A549 (cell line): ENCODE measurements at regions not wholly inside any gene's neighbourhood (a gene's known extent, or its start where the extent isn't known, plus 50 kb on each side); places are given as distances from the start of the nearest gene placed in this dataset.

Experiments
- ATAC-seq, 2 experiments: fragments of 200-7000 bp in 1 of 2; fragments of >200 bp in 1 of 2; cut with Nextera tagmentation in 1 of 2; cut with Tn5 transposase in 1 of 2; 3 replicates each; pipeline versions ENCODE4 v1.8.0 to v1.9.1; 2018 to 2020; ENCODE audit warnings: mild to moderate bottlenecking in 1 of 2, moderate library complexity in 1 of 2
- CTCF ChIA-PET: fragments of 300-600 bp; sonication (Branson Sonifier 250); formaldehyde crosslinking; extraction: SDS; loops from one replicate; lab custom pipeline; 2021; ENCODE audit warnings: antibody characterized with exemption, inconsistent platforms; lab: Yijun Ruan, JAX
- POLR2A ChIA-PET: fragments of 350-600 bp; formaldehyde crosslinking; extraction: SDS; loops from one replicate; lab custom pipeline; 2021; ENCODE audit warnings: antibody characterized with exemption, inconsistent platforms; lab: Yijun Ruan, JAX
- DNase-seq, 2 experiments: peaks; one replicate each; pipeline versions ENCODE4 v3.0.0 to v3.0.0-alpha.2; 2011 to 2016; ENCODE audit warnings: low read depth in 1 of 2, low spot score in 1 of 2
- FAIRE-seq: peaks from 2 replicates; lab custom pipeline; 2011; peaks lifted over from hg19 to GRCh38; lab: Jason Lieb, UNC
- H3K27ac ChIP-seq, 2 experiments: fragments of >200 bp; sonication (Bioruptor Twin); formaldehyde crosslinking; 3 replicates each; pipeline ENCODE4 v1.5.1; 2016 to 2017
- H3K4me1 ChIP-seq: fragments of >200 bp; sonication (Bioruptor Twin); formaldehyde crosslinking; 3 replicates; pipeline ENCODE4 v1.6.1; 2016
- H3K4me2 ChIP-seq: fragments of >200 bp; sonication (Bioruptor Twin); formaldehyde crosslinking; 3 replicates; pipeline ENCODE4 v1.6.1; 2016
- H3K4me3 ChIP-seq: fragments of >200 bp; sonication (Bioruptor Twin); formaldehyde crosslinking; 3 replicates; pipeline ENCODE4 v1.5.1; 2016
- H3K9me3 ChIP-seq: fragments of >200 bp; sonication (Bioruptor Twin); formaldehyde crosslinking; 3 replicates; pipeline ENCODE4 v1.6.1; 2016
- BHLHE40 ChIP-seq: IDR thresholded peaks from 2 replicates; pipeline ENCODE4 v1.6.1; 2012; ENCODE audit warnings: low read depth, low read length, inconsistent platforms
- CHD2 ChIP-seq: fragments of 150-350 bp; IDR thresholded peaks from 2 replicates; pipeline ENCODE4 v1.6.1; 2014; ENCODE audit warnings: low read length; ENCODE audit not compliant: partially characterized antibody
- EP300 ChIP-seq, 2 experiments: fragments of >200 bp; sonication (Bioruptor Twin); formaldehyde crosslinking; IDR thresholded peaks; 2 replicates in 1 of 2; 3 replicates in 1 of 2; pipeline ENCODE4 v1.6.1; 2016 to 2017
- FOSB ChIP-seq: fragments of 250-450 bp; sonication (Bioruptor Pico); IDR thresholded peaks from 2 replicates; pipeline ENCODE4 v1.5.0; 2020; ENCODE audit warnings: mild to moderate bottlenecking, moderate library complexity
- GATA3 ChIP-seq: IDR thresholded peaks from 2 replicates; pipeline ENCODE4 v1.6.1; 2012; ENCODE audit warnings: borderline replicate concordance
- JUNB ChIP-seq: fragments of >200 bp; sonication (Bioruptor Twin); formaldehyde crosslinking; IDR thresholded peaks from 2 replicates; pipeline ENCODE4 v1.6.1; 2016
- KDM1A ChIP-seq: fragments of 200-600 bp; sonication (generic); IDR thresholded peaks from 2 replicates; pipeline ENCODE4 v1.6.1; 2016; ENCODE audit warnings: low read depth, mild to moderate bottlenecking
- MAFK ChIP-seq: fragments of 450-650 bp; IDR thresholded peaks from 2 replicates; pipeline ENCODE4 v1.6.1; 2014; ENCODE audit not compliant: partially characterized antibody
- MAZ ChIP-seq: fragments of 150-350 bp; IDR thresholded peaks from 2 replicates; pipeline ENCODE4 v1.6.1; 2014; ENCODE audit warnings: antibody characterized with exemption, low read depth, low read length, borderline replicate concordance
- RARB ChIP-seq: fragments of 250-450 bp; sonication (Bioruptor Pico); IDR thresholded peaks from 2 replicates; pipeline ENCODE4 v1.8.0; 2021; ENCODE audit warnings: mild to moderate bottlenecking, moderate library complexity
- RFX5 ChIP-seq: fragments of 450-650 bp; IDR thresholded peaks from 2 replicates; pipeline ENCODE4 v1.7.1; 2014; ENCODE audit warnings: antibody characterized with exemption, mild to moderate bottlenecking, moderate library complexity
- RNF2 ChIP-seq: fragments of 200-600 bp; sonication (generic); IDR thresholded peaks from 2 replicates; pipeline ENCODE4 v1.6.1; 2016; ENCODE audit warnings: low read depth, mild to moderate bottlenecking, antibody characterized with exemption, moderate library complexity, borderline replicate concordance
- TFCP2L1 ChIP-seq: fragments of 250-450 bp; sonication (Bioruptor Pico); IDR thresholded peaks from 2 replicates; pipeline ENCODE4 v1.5.0; 2021; ENCODE audit warnings: mild to moderate bottlenecking
- ZC3H11A ChIP-seq: fragments of 450-650 bp; IDR thresholded peaks from 2 replicates; pipeline ENCODE4 v1.6.1; 2014; ENCODE audit warnings: antibody characterized with exemption, mild to moderate bottlenecking
- ZFP36 ChIP-seq: fragments of 450-650 bp; IDR thresholded peaks from 2 replicates; pipeline ENCODE4 v1.6.1; 2014; ENCODE audit warnings: borderline replicate concordance; ENCODE audit not compliant: partially characterized antibody
- ZNF302 ChIP-seq: fragments of 250-450 bp; sonication (Bioruptor Pico); IDR thresholded peaks from 2 replicates; pipeline ENCODE4 v1.9.0; 2021; ENCODE audit warnings: inconsistent platforms, mild to moderate bottlenecking, moderate library complexity
- ZSCAN20 ChIP-seq: fragments of 250-450 bp; sonication (Bioruptor Pico); IDR thresholded peaks from 2 replicates; pipeline ENCODE4 v1.8.0; 2022; ENCODE audit warnings: mild to moderate bottlenecking, moderate library complexity
- WGBS: methylation state at CpG from one replicate; pipeline ENCODE4 v1.1.6; 2017; ENCODE audit errors: missing lambda C conversion rate; 5-methylcytosine and 5-hydroxymethylcytosine counted together
- TF ChIP-seq, protein P1 (sequence below): fragments of 250-450 bp; sonication (Bioruptor Pico); IDR thresholded peaks from 2 replicates; pipeline ENCODE4 v1.5.0; 2020; ENCODE audit warnings: low read depth, mild to moderate bottlenecking, moderate library complexity
- TF ChIP-seq, protein P2 (sequence below): fragments of 150-350 bp; IDR thresholded peaks from 2 replicates; pipeline ENCODE4 v1.6.1; 2014; ENCODE audit warnings: low read depth, mild to moderate bottlenecking, low read length
- TF ChIP-seq, protein P3 (sequence below): fragments of 250-450 bp; sonication (Bioruptor Pico); IDR thresholded peaks from 2 replicates; pipeline ENCODE4 v1.5.0; 2021; ENCODE audit warnings: mild to moderate bottlenecking, moderate library complexity, borderline replicate concordance
- TF ChIP-seq, protein P4 (sequence below): fragments of 450-650 bp; IDR thresholded peaks from 2 replicates; pipeline ENCODE4 v1.6.1; 2014; ENCODE audit warnings: antibody characterized with exemption
- TF ChIP-seq, protein P5 (sequence below): fragments of >200 bp; sonication (Bioruptor Twin); formaldehyde crosslinking; IDR thresholded peaks from 3 replicates; pipeline ENCODE4 v1.6.1; 2016
- TF ChIP-seq, protein P6 (sequence below): IDR thresholded peaks from 2 replicates; pipeline ENCODE4 v1.6.1; 2012; ENCODE audit warnings: low read depth, borderline replicate concordance

DNA sequence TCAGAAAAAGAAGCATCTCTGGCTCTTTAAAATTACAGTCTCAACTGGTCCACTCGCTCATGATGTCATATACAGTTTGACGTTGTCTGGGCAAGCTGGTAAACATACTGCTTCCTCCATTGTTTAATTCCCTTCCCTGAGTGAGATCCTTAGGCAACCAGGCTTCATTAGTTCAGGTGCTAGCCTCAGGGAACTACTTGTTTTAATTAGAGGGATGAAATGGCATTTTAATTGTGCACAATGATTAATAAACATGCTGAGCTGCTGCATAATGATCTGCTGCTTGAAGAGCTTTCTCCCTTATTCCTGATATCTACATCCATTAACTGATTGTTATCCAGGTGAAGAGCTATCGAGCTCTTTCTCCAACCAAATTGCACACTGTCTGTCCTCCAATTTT lies 195.6 kb upstream of the ETAA1 start:
- ATAC-seq (no peak), FAIRE-seq (no peak), DNase-seq (no peak)
- TF ChIP-seq JUNB: no peak
- TF ChIP-seq, protein P1, sequence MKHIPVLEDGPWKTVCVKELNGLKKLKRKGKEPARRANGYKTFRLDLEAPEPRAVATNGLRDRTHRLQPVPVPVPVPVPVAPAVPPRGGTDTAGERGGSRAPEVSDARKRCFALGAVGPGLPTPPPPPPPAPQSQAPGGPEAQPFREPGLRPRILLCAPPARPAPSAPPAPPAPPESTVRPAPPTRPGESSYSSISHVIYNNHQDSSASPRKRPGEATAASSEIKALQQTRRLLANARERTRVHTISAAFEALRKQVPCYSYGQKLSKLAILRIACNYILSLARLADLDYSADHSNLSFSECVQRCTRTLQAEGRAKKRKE: no peak
- TF ChIP-seq, protein P2, sequence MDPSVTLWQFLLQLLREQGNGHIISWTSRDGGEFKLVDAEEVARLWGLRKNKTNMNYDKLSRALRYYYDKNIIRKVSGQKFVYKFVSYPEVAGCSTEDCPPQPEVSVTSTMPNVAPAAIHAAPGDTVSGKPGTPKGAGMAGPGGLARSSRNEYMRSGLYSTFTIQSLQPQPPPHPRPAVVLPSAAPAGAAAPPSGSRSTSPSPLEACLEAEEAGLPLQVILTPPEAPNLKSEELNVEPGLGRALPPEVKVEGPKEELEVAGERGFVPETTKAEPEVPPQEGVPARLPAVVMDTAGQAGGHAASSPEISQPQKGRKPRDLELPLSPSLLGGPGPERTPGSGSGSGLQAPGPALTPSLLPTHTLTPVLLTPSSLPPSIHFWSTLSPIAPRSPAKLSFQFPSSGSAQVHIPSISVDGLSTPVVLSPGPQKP: no peak
- WGBS: 13% methylated on average over 3 of the region's 3 CpGs
- Histone ChIP-seq H3K4me1 (no peaks in the 10 kb centered on the region), H3K4me3 (no peak overlapping the region), H3K9me3 (no peaks in the 10 kb centered on the region), H3K27ac (no peak overlapping the region), H3K4me2 (no peak overlapping the region)
- POLR2A ChIA-PET: no interaction called here
- CTCF ChIA-PET: no interaction called here

DNA sequence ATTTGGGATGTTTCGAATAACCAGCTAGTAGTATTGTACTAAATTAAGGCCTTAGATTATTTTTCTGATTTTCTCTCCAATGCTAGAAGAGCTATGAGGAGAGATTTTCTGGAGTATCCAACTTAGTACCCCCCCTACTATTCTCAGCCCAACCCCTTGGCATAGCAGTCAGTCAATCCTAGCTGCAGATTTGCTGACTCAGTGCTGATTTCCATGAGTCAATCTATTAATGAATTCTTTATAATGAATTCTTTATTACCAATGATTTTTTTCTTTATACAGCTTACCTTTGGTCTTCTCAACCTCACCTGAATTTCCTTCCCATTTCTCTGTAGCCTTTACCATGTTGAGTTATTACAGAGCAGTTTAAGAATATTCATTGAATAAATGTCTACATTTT lies 192.8 kb upstream of the ETAA1 start:
- H3K4me1 ChIP-seq: no peaks in the 10 kb centered on the region
- ATAC-seq (no peak), DNase-seq (no peak)
- WGBS: 46% methylated on average over 1 of the region's 1 CpG
- POLR2A ChIA-PET: no interaction called here
- no peak overlapping the region for H3K4me2 ChIP-seq
- no peaks in the 10 kb centered on the region for H3K9me3 ChIP-seq
- TF ChIP-seq MAFK (peak; percentile 51), ZSCAN20 (CRISPR knock-in tag) (no peak), JUNB (no peak)
- TF ChIP-seq, all 56 proteins: peak for 1
- CTCF ChIA-PET: no interaction called here
- FAIRE-seq: no peak
- Histone ChIP-seq H3K27ac (no peak overlapping the region), H3K4me3 (no peak overlapping the region)

DNA sequence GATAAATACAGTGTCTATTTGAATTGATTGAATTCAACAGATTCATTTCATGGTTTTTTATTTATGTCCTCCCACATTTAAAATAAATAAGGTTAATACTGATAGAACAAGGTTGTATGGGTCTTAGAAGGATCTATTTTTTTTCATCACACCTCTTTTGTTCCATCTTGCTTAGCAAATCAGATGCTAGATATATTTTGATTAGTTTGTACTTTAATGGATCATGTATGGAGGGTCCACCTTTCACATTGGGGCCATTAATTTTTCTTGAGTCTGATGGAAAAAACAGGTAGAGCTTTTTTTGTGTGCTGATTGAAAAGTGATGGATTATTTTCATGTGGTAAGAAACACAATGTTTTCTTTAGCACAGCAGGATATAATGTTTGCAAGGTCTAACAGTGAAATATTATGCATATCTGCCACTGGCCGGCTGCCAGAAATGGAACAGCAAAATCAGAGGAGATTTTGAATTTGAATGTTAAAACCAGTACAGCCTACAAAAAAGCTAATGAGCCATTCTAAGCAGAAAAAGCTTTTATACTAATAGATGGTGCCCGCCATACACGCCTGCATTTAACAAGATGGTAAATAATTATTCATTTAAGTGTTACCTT lies 188.1 kb upstream of the ETAA1 start:
- FAIRE-seq: no peak
- Histone ChIP-seq H3K9me3 (no peaks in the 10 kb centered on the region), H3K4me1 (no peaks in the 10 kb centered on the region), H3K4me3 (no peak overlapping the region), H3K4me2 (no peak overlapping the region), H3K27ac (no peak overlapping the region)
- WGBS: 89% methylated on average over 3 of the region's 3 CpGs
- no peak for ATAC-seq
- ChIA-PET CTCF (interaction anchor here (0.7 to 1.1 kb wide), 2 partner anchors 537 to 780 kb away, joined by 3 read pairs; no protein-coding TSS in a partner anchor), POLR2A (no interaction called here)
- TF ChIP-seq RFX5 (no peak), EP300 (IDR thresholded peaks at IDR 0.05) (no peak), GATA3 (no peak), BHLHE40 (no peak), MAZ (no peak), ZC3H11A (no peak), ZFP36 (no peak), KDM1A (no peak), RNF2 (no peak), TFCP2L1 (CRISPR knock-in tag) (no peak), FOSB (CRISPR knock-in tag) (no peak), ZNF302 (CRISPR knock-in tag) (no peak), RARB (CRISPR knock-in tag) (no peak), CHD2 (no peak), ZSCAN20 (CRISPR knock-in tag) (no peak)
- TF ChIP-seq, protein P3, sequence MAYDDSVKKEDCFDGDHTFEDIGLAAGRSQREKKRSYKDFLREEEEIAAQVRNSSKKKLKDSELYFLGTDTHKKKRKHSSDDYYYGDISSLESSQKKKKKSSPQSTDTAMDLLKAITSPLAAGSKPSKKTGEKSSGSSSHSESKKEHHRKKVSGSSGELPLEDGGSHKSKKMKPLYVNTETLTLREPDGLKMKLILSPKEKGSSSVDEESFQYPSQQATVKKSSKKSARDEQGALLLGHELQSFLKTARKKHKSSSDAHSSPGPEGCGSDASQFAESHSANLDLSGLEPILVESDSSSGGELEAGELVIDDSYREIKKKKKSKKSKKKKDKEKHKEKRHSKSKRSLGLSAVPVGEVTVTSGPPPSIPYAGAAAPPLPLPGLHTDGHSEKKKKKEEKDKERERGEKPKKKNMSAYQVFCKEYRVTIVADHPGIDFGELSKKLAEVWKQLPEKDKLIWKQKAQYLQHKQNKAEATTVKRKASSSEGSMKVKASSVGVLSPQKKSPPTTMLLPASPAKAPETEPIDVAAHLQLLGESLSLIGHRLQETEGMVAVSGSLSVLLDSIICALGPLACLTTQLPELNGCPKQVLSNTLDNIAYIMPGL (CRISPR knock-in tag): no peak
- TF ChIP-seq, protein P4, sequence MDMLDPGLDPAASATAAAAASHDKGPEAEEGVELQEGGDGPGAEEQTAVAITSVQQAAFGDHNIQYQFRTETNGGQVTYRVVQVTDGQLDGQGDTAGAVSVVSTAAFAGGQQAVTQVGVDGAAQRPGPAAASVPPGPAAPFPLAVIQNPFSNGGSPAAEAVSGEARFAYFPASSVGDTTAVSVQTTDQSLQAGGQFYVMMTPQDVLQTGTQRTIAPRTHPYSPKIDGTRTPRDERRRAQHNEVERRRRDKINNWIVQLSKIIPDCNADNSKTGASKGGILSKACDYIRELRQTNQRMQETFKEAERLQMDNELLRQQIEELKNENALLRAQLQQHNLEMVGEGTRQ: no peak
- TF ChIP-seq, protein P5, sequence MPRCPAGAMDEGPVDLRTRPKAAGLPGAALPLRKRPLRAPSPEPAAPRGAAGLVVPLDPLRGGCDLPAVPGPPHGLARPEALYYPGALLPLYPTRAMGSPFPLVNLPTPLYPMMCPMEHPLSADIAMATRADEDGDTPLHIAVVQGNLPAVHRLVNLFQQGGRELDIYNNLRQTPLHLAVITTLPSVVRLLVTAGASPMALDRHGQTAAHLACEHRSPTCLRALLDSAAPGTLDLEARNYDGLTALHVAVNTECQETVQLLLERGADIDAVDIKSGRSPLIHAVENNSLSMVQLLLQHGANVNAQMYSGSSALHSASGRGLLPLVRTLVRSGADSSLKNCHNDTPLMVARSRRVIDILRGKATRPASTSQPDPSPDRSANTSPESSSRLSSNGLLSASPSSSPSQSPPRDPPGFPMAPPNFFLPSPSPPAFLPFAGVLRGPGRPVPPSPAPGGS: no peak
- TF ChIP-seq, protein P6, sequence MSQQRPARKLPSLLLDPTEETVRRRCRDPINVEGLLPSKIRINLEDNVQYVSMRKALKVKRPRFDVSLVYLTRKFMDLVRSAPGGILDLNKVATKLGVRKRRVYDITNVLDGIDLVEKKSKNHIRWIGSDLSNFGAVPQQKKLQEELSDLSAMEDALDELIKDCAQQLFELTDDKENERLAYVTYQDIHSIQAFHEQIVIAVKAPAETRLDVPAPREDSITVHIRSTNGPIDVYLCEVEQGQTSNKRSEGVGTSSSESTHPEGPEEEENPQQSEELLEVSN: no peak
- no peak for DNase-seq
